ENCODE measurements at regions not wholly inside any gene's neighbourhood (a gene's known extent, or its start where the extent isn't known, plus 50 kb on each side); places are given as distances from the start of the nearest gene placed in this dataset.
"Not testable (repeated sequence)": the region's sequence is repeated elsewhere in the genome, so short reads cannot be mapped to it uniquely, and the experiment has no call there.

DNA sequence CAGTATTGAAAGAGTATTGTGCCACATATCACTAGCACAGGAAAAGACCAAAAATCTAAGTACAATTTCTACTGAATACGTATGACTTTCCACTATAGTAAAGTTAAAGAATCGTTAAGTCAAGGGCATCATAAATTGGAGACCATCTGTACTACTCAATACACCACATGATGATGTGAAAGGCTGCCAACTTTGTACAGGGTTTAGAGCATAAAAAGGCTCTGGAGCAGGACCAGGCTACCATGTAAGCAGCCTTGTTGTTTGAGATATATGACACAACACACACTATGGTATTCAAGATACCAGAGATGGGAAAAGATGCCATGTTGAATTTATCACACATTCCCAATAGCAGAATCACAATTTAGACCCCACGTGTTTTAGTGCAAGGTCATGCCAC lies 294.9 kb upstream of the TRPC5 start:
- DNase-seq: no peak
- intact Hi-C loops (cut with DNase I): no loop called here

DNA sequence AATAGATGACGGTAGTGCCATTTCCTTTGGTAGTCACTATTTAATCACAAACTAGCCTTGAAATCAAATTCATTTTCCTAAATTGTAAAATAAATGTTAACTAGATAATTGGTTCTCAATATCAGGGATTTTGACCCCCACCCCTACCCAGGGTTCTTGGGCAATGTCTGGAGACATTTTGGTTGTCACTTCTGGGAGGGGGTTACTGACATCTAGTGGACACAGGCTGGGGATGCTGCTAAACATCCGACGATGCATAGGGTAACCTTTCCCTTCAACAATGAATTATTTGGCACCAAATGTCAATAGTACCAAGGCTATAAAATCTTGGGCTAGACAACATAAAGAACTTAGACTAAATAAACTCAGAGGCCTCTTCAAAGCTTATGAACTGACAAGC lies 285.8 kb upstream of the TRPC5 start:
- DNase-seq: no peak
- intact Hi-C loops (cut with DNase I): no loop called here

DNA sequence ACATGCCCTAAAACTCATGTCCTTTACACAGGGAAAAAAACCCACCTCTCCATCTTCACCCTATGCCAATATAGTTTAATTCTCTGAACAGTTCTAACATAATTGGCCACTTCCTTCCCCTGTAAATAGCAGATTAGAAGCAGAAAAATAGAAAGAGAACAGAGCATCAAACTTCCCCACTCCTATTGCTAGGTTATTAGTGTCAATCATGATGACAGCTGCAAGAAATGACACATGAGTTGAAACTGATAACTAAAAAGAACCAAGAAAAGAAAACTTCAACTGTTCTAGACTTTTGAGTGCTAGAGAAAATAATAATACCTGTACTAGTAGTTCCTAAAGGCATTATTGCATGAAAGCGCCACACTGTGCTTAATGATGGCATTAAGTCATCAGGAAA lies 284.5 kb upstream of the TRPC5 start:
- intact Hi-C loops (cut with DNase I): no loop called here
- no peak for DNase-seq

DNA sequence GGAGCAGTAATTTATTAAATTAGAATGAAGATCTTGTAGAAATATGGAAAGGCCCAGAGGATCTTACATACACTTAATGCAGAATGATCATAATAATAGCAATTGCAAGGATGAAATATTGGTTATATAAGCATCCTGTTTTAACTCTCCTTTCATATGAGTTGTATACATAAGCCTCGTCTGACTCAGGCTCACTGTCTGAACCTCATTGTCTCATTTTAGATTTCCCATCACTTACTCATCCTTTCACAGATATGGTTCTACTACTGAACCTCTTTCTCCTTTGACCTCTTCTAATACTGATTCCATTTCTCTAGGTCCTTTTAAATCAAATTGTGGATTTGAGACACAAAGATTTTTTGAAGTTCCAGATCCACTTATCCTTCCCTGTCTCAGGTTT lies 277.3 kb upstream of the TRPC5 start:
- DNase-seq: no peak
- intact Hi-C loops (cut with DNase I): no loop called here

DNA sequence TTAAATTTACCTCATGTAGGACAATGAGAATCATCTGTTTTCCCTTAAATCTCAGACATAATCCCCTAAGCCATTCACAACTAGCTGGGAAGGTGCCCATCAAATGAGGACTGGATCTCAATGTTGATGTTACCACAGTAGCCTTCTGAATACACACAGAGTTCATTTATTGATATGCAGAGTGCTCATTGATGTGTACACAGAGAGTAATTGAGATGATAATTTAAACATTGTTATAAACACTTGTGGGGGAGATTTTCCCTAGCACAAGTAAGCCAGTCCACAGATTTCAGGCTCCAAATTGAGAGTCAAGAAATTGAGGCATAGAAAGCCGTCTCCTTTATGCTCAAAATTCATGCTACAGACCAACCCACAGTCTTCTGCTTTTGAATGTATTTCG lies 273.4 kb upstream of the TRPC5 start:
- no peak for DNase-seq
- intact Hi-C loops (cut with DNase I): no loop called here

DNA sequence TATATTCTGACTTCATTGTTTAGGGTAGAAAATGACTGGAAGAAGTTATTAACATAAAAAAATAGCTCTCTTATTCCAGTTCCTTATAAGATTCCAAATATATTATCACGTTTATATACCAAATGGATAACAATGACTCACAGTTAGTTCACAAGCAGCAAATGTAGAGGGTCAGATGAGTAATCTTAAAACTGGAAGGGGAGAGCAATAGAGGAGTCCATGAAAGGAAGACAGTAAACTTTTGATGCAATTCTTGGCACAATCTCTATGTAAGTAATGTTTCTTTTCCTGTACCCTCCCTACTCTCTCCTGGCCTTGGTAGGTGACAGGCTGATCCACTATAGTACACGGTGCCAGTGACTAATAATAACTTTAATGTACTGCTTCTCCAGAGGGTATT lies 259.0 kb upstream of the TRPC5 start:
- intact Hi-C loops (cut with DNase I): no loop called here

DNA sequence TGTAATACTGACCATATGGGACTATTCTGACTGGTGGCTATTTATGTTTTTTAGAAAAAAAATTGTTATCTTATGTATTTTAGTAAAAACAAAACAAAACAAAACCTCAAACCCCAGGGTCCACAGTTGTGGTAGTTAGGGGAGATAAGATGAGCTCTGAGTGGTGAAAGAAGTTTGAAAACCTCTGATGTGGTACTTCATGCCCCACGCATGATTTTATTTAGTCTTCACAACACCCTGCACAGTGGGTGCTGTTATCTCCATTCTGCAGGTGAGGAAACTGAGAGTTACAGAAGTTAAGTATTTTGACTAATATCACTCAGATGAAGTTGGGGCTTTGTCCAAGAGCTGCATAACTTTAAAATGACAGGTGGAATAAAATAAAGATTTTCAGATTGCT lies 230.6 kb upstream of the TRPC5 start:
- intact Hi-C loops (cut with DNase I): no loop called here
- DNase-seq: no peak

More for the DNA sequence above, 259.0 kb upstream of the TRPC5 start:
- no peak for DNase-seq

DNA sequence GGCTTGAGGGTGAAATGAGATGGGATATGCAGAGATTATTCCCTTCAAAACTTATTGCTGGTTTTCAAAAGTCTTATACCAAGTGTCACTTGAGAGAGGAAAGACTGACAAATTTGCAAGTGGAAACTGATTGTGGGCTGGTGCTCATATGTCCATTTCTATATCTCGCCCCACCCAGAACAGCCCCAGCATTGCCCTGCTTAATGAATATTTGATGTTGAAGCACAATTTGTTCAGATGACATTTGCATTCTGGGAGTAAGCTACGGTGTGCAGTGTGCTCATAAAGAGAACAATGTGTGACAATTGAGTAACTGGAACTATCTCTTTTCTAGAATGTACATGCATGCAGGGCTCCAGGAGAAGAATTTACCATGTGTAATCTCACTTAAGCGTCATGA lies 223.5 kb upstream of the TRPC5 start:
- intact Hi-C loops (cut with DNase I): no loop called here
- no peak for DNase-seq

DNA sequence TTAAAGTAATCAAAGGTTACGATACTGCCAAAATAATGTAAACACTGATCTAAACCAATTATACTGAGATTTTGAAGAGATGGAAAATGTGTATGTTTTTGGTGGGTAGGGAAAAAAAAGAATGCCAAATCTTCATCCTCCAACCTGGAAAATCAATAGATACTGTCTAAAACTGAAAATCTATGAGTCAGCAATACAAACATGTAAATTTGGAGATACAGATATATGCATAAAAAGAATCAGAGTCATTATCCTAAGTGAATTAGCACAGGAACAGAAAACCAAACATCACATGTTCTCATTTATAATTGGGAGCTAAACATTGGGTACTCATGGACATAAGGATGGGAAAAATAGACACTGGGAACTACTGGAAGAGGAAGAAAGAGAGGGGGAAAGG lies 197.4 kb upstream of the TRPC5 start:
- intact Hi-C loops (cut with DNase I): no loop called here
- DNase-seq: no peak

DNA sequence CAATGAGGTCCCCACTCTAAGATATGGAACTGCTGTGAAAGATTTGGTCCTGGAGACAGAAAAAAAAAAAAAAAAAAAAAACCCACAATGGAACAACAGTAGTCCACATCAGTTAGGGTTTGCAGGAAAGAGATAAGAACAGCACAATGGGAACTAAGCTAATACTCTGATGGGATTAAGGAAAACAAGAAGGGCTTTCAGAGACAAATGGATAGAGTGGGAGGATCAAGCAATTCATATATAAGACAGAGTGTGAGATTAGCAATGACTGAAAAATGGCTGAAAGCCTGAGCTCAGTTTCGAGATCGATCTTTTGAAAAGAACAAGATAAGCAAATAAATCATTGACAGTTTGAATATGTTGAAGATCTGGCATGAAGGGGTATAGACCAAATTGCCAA lies 188.4 kb upstream of the TRPC5 start:
- intact Hi-C loops (cut with DNase I): no loop called here
- DNase-seq: no peak

DNA sequence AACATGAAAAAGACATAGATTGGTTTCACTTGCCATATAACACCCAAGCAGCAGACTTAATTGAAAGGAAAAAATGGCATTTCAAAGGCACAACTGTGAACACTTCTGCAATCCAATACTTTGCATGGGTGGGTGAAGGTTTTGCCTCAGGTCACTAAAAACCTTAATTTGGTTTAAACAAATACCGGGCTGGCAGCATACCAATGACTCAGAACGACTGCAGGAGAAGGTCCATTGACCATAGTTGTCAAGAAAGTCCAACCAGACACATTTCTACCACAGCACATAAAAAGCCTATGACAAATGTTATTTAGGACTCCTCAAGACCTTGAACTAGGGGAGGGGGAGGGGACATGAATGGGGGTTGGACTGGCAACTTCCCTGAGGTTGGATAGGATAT lies 183.6 kb upstream of the TRPC5 start:
- DNase-seq: no peak
- intact Hi-C loops (cut with DNase I): no loop called here

DNA sequence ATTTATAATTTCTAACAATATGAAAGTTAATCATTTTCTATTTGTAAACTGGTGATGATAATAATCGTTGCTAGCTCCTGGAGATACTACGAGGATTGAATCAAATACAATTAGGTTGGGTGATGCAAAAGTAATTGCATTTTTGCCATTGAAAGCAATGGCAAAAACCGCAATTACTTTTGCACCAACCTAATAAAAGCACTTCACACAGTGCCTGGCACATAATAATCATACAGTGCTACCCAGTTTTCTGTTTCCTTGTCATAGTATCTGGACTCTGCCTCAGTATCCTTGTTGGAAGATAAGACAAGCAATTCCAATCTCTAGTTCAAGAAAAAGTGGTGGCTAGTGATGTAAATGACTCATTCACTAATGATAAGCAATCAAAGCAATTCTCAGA lies 176.8 kb upstream of the TRPC5 start:
- intact Hi-C loops (cut with DNase I): no loop called here

DNA sequence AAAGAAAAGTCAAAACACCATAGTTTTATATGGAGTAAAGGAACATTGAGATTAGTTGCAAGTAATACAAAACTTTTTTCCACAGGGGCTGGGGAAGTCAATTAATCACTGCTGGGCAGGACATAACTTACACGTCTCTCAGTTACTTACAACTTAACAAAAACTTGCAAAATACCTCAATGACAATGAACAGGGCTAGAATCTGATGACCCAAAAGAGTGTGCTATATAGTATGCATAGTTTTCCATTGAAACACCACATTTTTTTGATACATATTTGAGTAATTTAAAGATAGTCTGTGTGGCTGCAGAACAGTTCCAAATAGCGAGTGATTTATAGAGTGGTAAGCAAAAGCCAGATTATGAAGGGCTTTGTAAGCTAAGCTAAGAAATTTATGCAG lies 172.3 kb upstream of the TRPC5 start:
- intact Hi-C loops (cut with DNase I): no loop called here
- no peak for DNase-seq

More for the DNA sequence above, 176.8 kb upstream of the TRPC5 start:
- DNase-seq: no peak

DNA sequence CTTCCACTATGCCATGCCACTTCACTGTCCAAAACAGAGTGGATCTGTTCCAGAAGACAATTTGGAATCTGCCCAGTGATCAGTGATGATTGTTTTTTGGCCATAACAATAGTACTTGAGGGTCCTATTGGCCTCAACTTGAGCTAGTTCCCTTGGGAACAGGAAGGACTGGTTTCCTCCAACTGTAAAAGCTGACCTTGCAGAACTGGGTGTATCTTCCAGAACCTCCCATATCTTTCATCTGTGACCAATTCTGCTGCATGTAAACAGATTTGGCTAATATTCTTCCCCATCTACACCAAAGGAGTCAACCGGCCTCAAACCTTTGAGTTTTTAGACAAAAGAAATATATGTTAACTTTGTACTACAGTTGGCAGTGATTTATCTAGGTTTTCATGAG lies 165.1 kb upstream of the TRPC5 start:
- intact Hi-C loops (cut with DNase I): no loop called here
- DNase-seq: no peak

DNA sequence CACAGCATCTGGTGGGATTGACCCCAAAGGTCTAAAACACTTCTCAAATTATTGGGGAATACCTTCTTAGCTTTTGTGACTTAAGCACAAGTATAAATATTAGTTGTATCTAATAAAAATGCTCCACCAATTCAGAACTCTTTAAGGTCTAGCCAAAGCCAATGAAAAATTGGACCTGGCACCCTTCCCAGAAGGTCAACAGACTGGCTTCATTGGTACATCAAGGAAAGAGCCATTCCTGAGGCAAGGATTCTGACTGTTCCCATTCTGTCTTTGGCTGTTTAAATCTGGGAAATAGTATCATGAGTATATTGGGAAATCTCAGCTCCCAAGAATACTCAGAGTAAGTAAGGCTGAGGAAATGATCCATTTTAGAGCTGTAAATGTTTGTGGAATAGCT lies 153.0 kb upstream of the TRPC5 start:
- intact Hi-C loops (cut with DNase I): no loop called here
- DNase-seq: no peak

DNA sequence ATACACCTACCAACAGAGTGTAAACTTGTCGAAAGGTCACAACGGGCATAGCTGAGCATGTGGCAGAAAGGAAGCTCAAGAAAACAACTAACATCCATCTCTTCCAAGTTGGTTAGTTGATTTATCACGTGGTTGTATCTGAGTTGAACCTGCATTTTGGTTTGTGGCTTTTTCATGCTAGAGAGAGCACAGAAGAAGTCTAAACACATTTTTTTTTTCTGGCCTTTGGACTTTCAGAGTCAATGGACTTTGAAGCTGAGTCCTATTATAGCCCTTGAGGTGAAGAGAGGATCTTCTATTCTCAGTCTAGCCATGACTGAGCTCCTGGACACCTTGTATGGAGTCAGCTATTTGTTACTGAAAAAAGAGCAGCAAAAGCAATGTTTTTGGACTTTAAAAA lies 150.6 kb upstream of the TRPC5 start:
- intact Hi-C loops (cut with DNase I): no loop called here
- DNase-seq: no peak

DNA sequence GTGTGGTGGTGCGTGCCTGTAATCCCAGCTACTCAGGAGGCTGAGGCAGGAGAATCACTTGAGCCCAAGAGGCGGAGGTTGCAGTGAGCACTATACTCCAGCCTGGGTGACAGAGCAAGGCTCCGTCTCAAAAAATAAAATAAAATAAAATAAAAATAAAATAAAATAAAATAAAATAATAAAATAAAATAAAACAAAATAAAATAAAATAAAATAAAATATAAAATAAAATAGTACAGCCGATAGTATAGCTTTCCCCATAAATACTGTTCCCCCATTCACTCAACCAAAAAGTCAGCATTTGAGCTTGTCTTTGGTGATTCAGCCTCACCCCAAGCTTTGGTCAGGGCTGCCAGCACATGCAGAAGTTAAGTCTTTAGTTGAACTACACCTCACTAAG lies 144.2 kb upstream of the TRPC5 start:
- peak in 1 of 10 donors; percentile 15 for DNase-seq
- intact Hi-C loops (cut with DNase I): not testable (repeated sequence)

DNA sequence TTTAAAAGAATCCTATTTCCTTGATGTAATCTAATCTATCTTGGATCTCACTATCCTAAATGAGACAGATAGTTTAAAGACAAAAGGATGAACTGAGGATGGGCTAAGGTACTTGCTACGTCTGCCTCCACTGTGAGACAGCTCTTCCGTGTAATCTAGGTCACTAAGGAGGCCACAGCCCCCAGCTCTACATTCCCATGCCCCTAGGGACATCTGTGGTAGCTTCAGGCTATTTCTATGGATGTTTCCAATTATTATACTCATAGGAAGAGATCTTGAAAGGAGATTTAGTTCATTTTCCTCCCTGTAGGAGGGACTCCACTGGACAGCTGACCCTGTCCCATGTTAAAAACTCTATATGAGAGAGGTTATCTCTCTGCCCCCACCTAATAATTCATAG lies 140.8 kb upstream of the TRPC5 start:
- no peak for DNase-seq
- intact Hi-C loops (cut with DNase I): no loop called here

DNA sequence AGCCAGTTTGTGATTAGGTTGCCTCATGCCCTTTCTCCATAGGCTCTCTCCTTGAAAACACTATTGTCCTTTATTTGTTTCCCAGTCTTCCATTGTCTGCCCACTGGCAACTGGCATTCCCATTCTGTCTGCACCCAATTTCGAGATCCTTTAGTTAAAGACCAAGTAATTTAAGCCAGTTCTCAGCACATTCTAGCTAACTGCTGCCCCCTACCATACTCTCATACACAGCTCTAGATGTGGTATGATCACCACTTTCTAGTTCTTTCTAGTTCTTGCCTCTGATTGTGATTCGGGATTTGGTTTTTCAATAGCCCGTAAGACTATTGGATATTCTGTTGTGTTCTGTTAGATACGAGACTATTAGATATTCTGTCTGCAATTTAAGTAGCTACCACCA lies 135.8 kb upstream of the TRPC5 start:
- no peak for DNase-seq
- intact Hi-C loops (cut with DNase I): no loop called here

DNA sequence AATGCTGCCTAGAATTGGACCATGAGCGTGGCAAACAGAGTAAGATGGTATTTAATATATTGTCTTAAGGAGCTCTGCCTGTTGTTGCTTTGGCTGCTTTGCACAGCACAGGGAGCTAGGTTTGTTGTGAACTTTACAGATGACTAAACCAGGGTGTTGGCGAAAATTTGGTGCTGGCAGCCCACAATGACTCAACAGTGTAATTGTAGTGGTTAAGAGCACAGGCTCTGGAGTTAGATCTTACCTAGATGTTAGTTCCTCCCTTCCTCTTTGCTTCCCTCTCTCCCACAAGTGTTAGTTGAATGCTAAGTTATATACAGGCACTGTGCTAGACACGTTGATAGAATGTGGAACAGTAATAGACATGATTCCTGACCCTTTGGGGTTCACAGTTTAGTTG lies 128.9 kb upstream of the TRPC5 start:
- DNase-seq: peak in 1 of 10 donors; percentile 38

DNA sequence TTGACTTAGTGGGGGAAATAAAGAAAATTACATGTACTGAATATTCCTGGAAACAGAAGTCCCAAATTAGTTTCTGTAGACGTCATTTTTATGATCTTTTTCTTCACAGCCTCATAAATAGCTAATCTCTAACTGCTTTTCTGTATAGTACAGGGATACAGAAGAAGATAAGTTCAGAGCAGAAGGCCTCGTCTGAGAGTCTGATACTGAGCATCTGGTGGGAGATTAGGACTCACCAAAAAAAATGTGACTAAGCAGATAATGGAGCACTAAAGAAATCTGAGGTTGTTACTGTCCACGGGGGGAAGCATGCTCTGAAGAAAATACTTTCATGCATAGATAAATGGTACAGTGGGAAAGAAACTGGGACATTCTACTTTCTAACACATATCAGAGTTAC lies 115.3 kb upstream of the TRPC5 start:
- intact Hi-C loops (cut with DNase I): no loop called here
- DNase-seq: no peak

More for the DNA sequence above, 128.9 kb upstream of the TRPC5 start:
- intact Hi-C loops (cut with DNase I): no loop called here

DNA sequence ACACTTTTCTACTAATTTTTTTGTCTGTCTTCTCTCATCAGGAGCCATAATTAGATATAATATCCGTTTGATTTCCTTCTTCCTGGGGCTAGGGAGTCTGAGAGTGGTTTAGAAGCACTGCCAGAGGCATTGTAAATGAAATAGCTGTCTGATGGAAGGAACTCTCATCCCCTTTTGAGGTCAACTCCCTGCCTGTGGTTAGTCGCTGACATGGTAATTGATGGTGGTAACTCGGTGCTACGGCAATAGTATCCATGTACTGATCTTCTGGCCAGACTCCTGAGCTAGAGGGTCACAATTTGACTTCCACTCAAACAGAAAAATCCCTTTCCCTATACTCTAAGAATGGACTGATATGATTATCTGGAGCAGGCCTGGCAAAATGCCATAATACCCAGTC lies 108.1 kb upstream of the TRPC5 start:
- intact Hi-C loops (cut with DNase I): no loop called here
- no peak for DNase-seq

DNA sequence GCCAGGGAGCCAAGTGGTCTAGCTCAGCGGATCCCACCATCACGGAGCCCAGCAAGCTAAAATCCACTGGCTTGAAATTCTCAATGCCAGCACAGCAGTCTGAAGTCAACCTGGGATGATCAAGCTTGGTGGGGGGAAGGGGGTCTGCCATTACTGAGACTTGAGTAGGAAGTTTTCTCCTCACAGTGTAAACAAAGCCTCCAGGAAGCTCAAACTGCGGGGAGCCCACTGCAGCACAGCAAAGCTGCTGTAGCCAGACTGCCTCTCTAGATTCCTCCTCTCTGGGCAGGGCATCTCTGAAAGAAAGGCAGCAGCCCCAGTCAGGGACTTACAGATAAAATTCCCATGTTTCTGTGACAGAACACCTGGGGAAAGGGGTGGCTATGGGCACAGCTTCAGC lies 98.8 kb upstream of the TRPC5 start:
- DNase-seq; intact Hi-C loops (cut with DNase I): not testable (repeated sequence)

DNA sequence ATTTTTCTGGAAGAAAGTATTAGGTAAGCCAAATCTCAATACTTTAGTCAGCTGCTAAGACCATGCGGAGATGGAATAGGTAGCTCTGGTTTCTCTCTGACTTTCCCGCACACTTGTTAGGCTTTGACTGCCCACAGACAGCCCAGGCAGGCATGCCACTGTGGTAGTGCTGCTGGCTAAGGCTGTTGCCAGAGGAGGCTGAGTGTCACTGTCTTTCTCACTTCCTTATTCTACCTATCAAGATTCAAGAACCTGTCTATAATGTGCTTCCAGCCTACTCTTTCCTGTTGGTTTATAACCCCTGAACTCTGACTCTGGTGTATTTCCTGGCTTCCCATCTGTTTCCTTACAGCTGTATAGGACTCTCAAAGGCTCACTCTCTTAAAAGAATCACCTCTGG lies 81.8 kb upstream of the TRPC5 start:
- intact Hi-C loops (cut with DNase I): no loop called here
- DNase-seq: no peak

Measured in posterior cingulate gyrus (tissue), 11 donors.